ENCODE measurements at regions not wholly inside any gene's neighbourhood (a gene's known extent, or its start where the extent isn't known, plus 50 kb on each side); places are given as distances from the start of the nearest gene placed in this dataset.
"Not testable (repeated sequence)": the region's sequence is repeated elsewhere in the genome, so short reads cannot be mapped to it uniquely, and the experiment has no call there.

DNA sequence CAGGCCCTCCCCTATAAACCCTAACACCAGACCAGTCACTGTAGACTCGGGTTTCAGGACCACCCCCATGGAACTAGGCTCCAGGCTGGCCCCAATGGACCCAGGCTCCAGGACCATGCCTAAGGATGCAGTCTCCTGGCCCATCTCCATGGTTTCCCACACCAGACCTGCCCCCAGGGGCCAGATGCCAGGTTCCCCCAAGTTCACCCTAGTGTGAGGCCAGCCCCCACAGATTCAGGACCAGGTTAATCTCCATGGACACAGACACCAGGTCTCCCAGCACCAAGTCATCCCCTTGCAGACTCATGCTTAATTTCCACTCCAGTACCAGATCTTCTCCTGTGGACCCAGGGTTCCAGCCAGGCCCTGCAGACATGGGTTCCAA lies 103.8 kb upstream of the LANCL2 start:
- no peak overlapping the region for H3K4me3 Mint-ChIP-seq
- CTCF ChIA-PET = no interaction called here
- DNase-seq (no peak), ATAC-seq (ENCODE audit: low read depth) (no peak)
- intact Hi-C loops (cut with micrococcal nuclease) = no loop called here
- H3K27me3 Mint-ChIP-seq = peaks cover 25% of the 10 kb centered on the region
- no peaks in the 10 kb centered on the region for H3K36me3 Mint-ChIP-seq (ENCODE audit: low read depth)
- TF ChIP-seq, protein P1, sequence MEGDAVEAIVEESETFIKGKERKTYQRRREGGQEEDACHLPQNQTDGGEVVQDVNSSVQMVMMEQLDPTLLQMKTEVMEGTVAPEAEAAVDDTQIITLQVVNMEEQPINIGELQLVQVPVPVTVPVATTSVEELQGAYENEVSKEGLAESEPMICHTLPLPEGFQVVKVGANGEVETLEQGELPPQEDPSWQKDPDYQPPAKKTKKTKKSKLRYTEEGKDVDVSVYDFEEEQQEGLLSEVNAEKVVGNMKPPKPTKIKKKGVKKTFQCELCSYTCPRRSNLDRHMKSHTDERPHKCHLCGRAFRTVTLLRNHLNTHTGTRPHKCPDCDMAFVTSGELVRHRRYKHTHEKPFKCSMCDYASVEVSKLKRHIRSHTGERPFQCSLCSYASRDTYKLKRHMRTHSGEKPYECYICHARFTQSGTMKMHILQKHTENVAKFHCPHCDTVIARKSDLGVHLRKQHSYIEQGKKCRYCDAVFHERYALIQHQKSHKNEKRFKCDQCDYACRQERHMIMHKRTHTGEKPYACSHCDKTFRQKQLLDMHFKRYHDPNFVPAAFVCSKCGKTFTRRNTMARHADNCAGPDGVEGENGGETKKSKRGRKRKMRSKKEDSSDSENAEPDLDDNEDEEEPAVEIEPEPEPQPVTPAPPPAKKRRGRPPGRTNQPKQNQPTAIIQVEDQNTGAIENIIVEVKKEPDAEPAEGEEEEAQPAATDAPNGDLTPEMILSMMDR (IDR thresholded peaks at IDR 0.05) = no peak
- POLR2A ChIA-PET = no interaction called here
- H3K27ac Mint-ChIP-seq = no peak overlapping the region
- H3K9me3 Mint-ChIP-seq = no peaks in the 10 kb centered on the region
- H3K4me1 Mint-ChIP-seq = no peaks in the 10 kb centered on the region

GRCh38 chr7:55265328-55265727 lies 99.8 kb upstream of the LANCL2 start:
- H3K9me3 Mint-ChIP-seq = not testable (repeated sequence)

DNA sequence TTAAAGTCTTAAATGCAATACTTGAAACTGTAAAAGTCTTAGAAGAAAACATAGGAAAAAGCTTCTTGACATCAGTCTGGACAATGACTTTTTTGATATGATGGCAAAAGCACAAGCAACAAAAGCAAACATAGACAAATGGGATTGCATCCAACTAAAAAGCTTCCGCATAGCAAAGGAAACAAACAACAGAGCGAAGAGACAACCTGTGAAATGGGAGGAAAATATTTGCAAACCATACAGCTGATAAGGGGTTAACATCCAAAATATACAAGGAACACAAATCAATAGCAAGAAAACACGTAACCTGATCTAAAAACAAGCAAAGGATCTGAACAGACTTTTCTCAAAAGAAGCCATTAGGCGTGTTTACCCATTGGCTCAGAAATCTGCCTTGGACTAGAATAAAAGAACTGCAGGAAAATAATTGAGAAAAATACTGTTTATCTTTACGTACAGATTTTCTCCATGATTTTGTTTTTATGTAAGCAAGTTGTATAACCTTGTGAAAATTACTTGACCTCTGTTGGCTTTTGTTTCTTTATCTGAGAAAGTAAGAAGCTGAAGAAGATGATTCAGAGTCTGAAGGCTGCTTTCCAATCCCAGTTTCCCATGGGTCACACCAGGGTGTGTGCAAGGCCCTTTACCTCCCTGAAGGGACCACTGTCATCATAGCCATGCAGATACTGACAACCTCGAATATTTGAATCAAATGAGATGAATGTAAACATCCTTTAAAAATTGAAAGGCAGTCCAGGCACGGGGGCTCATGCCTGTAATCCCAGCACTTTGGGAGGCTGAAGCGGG lies 99.1 kb upstream of the LANCL2 start:
- no peaks in the 10 kb centered on the region for H3K9me3 Mint-ChIP-seq
- H3K27ac Mint-ChIP-seq = no peak overlapping the region
- TF ChIP-seq, protein P1 (IDR thresholded peaks at IDR 0.05) = no peak
- ChIA-PET POLR2A (no interaction called here), CTCF (interaction anchor here (1.6 kb wide), 1 partner anchor 11 kb away, joined by 7 read pairs; no protein-coding TSS in a partner anchor)
- intact Hi-C loops (cut with micrococcal nuclease) = no loop called here
- ATAC-seq (ENCODE audit: low read depth) (no peak), DNase-seq (no peak)
- no peak overlapping the region for H3K4me3 Mint-ChIP-seq
- no peaks in the 10 kb centered on the region for H3K36me3 Mint-ChIP-seq (ENCODE audit: low read depth)
- H3K4me1 Mint-ChIP-seq = no peaks in the 10 kb centered on the region
- peaks cover 9% of the 10 kb centered on the region for H3K27me3 Mint-ChIP-seq

More at GRCh38 chr7:55265328-55265727, 99.8 kb upstream of the LANCL2 start:
- POLR2A ChIA-PET; H3K27ac Mint-ChIP-seq; DNase-seq; intact Hi-C loops (cut with micrococcal nuclease); H3K4me1 Mint-ChIP-seq; ATAC-seq (ENCODE audit: low read depth); H3K36me3 Mint-ChIP-seq (ENCODE audit: low read depth); H3K4me3 Mint-ChIP-seq: not testable (repeated sequence)
- peaks cover 11% of the 10 kb centered on the region for H3K27me3 Mint-ChIP-seq
- CTCF ChIA-PET = interaction anchor here (1.6 kb wide), 1 partner anchor 10 kb away, joined by 7 read pairs; no protein-coding TSS in a partner anchor

GRCh38 chr7:55271069-55271626 lies 94.0 kb upstream of the LANCL2 start:
- TF ChIP-seq, protein P1 (IDR thresholded peaks at IDR 0.05) = no peak
- no peak overlapping the region for H3K4me3 Mint-ChIP-seq
- no peaks in the 10 kb centered on the region for H3K4me1 Mint-ChIP-seq
- no peaks in the 10 kb centered on the region for H3K36me3 Mint-ChIP-seq (ENCODE audit: low read depth)
- DNase-seq (no peak), ATAC-seq (ENCODE audit: low read depth) (no peak)
- H3K9me3 Mint-ChIP-seq = no peaks in the 10 kb centered on the region
- ChIA-PET CTCF (no interaction called here), POLR2A (no interaction called here)
- intact Hi-C loops (cut with micrococcal nuclease) = no loop called here
- H3K27me3 Mint-ChIP-seq = peaks cover 6% of the 10 kb centered on the region
- no peak overlapping the region for H3K27ac Mint-ChIP-seq

GRCh38 chr7:55271661-55272060 lies 93.5 kb upstream of the LANCL2 start:
- Mint-ChIP-seq H3K27ac (no peak overlapping the region), H3K27me3 (peaks cover 6% of the 10 kb centered on the region), H3K4me1 (no peaks in the 10 kb centered on the region), H3K36me3 (ENCODE audit: low read depth) (no peaks in the 10 kb centered on the region), H3K4me3 (no peak overlapping the region), H3K9me3 (no peaks in the 10 kb centered on the region)
- intact Hi-C loops (cut with micrococcal nuclease) = no loop called here
- CTCF ChIA-PET = no interaction called here
- ATAC-seq (ENCODE audit: low read depth) (no peak), DNase-seq (no peak)
- POLR2A ChIA-PET = no interaction called here
- TF ChIP-seq, protein P1 (IDR thresholded peaks at IDR 0.05) = no peak
